HG03439 (cell line): ENCODE measurements at regions not wholly inside any gene's neighbourhood (a gene's known extent, or its start where the extent isn't known, plus 50 kb on each side); places are given as distances from the start of the nearest gene placed in this dataset.

Experiments used
- ATAC-seq: cut with Tn5 transposase; IDR thresholded peaks from one replicate; pipeline ENCODE4 v1.9.1; 2021; ENCODE audit warnings: mild to moderate bottlenecking, moderate library complexity; ENCODE audit not compliant: unreplicated experiment

GRCh38 chr21:16011719-16012118, 281.9 kb downstream of the USP25 start:
- ATAC-seq, result no peak

DNA sequence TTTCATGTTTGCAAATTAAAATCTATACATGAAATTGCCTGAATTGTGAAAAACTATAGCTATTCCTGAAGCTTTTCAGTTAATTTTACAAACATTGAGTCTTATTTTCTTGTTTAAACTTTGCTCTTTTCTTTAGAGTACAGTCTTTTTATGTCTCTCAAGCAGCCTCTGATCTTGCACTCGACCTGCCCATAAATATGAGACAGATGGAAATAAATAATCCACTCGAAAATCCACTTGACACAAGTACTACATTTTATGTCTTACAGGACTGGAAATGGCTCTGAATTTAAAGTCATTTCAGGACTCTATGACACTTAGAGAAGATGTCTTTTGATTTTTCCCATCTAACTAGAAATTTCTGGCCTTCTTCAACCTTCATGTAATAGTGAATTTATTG, 283.8 kb downstream of the USP25 start:
- no peak for ATAC-seq

DNA sequence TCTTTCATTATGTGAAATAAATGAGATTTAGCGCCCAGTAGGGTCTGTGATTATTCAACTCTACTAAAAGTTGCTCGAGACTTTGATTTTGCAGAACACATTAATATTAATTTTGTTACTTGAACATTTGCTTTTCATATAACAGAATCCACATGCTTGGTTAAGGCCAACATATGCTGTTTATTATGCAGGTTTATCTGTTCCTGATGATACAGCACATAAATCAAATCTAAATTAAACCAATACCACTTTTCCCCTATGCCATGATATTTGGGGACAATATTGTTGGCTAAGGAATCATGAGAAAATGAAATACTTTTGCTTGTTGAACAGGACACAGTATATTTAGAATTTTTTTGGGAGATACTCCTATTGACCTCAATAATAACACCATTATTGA, 291.1 kb downstream of the USP25 start:
- no peak for ATAC-seq

- no peak for ATAC-seq
Observed at GRCh38 chr21:16022116-16022515, 292.3 kb downstream of the USP25 start.

DNA sequence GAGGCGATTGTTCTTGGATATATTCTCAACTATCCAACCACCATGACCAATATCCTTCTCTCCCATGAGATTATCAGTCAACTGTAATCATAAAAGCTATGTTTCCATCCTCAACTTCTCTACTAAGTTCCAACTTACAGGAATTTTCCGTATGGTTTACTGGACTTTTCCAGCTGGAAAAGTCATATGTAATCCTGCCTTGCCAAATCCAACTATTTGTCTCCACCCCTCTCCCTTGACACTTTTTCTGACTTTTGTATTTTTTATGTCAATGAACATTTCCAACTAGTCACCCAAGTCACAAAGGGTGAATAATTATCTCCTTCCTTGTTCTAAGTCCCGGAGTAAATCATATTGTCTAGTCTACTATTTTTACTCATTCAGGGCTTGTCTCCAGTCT, 293.1 kb downstream of the USP25 start:
- no peak for ATAC-seq

- ATAC-seq, result no peak
Observed at GRCh38 chr21:16028142-16028541, 298.4 kb downstream of the USP25 start.

DNA sequence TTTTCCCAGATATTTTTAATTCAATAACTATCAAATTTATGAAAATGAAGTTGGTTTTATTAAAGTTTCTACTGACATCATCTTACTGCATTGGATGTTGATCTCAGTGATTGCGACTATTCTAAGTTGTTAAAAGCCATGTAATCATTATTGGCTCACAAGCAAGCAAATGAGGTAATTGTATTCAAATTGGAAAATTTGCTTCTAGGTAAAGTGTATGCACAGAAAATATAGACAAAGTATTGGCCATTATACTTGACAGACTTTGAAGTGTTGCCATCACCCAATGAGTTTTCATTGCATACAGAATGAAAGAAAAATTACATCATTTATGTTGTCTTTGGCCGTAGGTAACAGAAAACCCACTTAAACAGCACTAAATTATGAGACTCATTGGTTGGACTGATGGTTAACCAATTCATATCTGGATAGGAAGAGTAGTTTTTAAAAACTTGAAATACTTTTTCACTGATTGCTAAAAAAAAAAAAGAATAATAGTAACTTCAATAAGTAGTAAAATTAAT, 299.2 kb downstream of the USP25 start:
- no peak for ATAC-seq

DNA sequence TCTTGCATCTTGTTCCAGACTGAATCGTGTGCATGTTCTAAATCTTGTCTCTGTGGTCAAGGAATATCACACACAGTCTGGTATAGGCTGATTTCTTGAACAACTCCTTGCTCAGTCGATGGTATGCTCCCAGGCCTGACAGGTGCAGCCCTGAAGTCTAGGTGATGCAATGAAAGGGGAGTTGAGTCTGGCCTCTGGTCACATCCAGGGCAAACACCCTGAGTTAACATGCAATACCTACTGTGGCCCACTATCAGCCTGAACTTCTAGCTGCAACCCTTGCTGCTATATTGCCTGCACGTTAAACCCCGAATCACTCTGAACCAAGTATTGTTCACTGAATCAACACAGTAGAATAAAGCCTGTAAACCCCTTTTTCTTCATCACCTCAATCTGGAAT, 303.4 kb downstream of the USP25 start:
- ATAC-seq, result no peak

DNA sequence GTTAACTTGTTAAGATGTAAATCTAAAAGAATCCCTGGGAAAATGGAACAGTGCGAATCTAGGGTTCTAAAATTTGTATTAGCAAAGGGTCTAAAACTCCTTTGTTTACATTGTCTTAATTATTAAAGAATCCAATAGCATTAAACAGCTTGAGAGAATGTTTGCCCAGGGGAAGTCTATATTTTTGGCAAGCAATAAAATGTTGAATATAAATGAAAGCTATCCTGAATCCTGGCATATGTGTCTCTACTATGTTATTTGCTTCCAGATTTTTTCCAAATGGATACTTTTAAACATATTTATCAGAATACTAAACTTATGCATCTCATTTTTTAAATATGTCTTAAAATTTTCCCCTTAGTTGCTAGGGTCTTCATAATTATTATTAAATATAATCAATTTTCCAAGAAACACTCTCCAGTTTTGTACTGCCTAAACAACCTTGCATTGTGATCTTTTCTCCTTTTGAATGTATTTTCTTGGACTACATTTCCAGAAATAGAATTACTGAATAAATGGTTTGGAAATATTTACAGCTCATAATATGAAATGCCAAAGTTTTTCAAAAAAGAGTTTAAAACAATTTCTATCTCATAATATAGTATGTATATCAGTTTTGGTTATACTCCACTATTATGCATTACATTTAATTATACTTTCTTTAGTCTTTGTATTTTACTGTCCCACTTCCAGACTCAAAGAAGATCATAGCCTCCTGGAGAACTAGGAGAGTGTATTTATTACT, 304.8 kb downstream of the USP25 start:
- ATAC-seq, result no peak

DNA sequence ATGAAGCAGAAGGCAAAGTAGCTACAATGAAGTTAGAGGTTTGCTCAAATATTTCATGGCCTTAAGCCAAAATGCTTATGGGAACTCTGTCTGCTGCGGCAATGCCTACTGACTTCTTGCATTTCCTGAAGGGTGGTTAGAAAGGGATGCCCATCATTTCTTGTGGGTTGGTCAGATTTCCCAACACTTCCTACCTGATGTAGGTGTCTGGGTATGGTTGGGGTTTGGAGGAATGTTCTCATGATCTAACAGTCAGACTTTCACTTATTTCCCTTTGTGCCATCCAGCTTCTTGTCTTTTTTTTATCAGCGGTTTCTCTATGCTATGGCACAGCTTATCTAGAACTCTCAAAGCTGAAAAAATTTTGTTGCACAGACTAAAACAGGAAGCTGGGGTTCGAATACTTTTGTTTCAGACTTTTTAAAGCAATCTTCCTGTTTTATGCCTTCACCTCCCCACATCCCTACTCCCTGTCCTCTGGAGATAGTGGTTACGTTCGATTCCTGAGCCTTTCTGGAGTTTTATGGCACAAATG, 307.7 kb downstream of the USP25 start:
- ATAC-seq, result no peak

GRCh38 chr21:16040601-16041000, 310.8 kb downstream of the USP25 start:
- no peak for ATAC-seq

GRCh38 chr21:16044676-16045075, 314.9 kb downstream of the USP25 start:
- ATAC-seq, result no peak

DNA sequence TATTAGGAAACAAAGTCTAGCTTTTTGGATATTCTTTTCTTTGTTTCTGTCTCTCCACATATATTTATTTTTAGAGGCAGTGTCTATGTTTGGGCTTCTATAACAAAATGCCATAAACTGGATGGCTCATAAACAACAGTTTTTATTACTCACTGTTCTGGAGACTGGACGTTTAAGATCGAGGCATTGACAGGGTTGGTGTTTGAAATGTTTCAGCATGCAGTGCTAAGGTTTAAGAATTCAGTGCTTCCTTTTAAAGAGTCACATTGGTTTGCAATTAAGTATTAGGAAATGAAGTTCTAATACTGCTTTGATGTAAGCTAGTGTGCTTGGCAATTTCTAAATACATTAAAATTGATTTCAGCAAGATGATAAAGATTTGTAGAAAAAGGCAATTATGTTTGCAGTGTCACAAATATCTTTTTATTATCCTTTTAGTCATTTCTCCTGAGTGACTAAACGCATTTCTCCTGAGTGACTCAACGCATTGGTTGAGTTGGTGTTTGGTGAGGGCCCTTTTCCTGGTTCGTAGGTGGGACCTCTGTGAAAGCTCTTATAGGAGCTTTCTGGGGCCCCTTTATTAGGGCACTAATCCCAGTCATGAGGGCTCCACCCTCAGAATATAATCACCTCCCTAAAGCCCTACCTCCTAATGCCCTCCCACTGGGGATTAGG, 317.0 kb downstream of the USP25 start:
- no peak for ATAC-seq

- ATAC-seq, result no peak
Observed at GRCh38 chr21:16047904-16048303, 318.1 kb downstream of the USP25 start.

- ATAC-seq, result no peak
Observed at GRCh38 chr21:16055014-16055413, 325.2 kb downstream of the USP25 start.

- no peak for ATAC-seq
Observed at GRCh38 chr21:16058896-16059295, 329.1 kb downstream of the USP25 start.

- no peak for ATAC-seq
Observed at GRCh38 chr21:16059981-16060380, 330.2 kb downstream of the USP25 start.

DNA sequence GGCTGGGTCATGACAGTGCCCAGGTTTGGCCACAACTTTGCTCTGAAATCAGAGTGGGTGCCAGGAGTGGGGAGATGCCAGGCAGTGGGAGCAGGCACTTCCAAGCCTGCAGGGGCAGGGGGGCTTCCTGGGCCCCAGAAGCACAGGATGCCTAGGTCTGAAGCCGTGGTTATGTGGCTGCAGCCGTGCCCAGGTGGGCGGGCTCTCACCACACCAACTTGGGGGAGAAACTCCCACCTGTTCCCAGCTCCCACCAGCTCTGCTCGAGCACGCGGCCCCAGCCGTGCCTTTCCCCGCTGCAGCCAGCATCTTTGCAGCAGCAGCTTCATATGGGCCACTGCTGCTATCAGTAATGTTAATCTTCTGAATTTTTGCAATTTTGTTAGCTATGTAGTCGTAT, 331.4 kb downstream of the USP25 start:
- ATAC-seq, result no peak

GRCh38 chr21:16069178-16070112, 339.7 kb downstream of the USP25 start:
- ATAC-seq, result no peak

DNA sequence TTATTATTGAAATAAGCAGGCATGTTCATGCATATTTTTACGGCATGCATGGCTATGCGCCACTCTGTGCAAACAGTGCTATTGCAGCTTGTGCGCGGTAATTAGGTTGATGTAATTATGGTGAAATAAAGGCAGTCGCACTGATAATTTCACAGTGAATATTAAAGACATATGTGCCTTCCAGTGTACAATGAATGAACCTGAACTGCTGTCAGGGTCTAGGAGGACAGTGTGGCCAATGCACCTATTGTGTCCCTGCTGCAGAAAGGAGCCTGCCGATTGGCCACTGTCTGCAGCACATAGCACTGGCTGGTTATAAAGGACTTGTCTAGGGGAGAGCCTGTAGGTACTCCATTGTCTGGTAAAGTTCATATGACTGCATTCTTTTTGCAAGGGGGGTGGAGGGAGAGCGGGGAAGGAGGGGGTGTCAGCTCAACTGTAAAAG, 340.4 kb downstream of the USP25 start:
- no peak for ATAC-seq

DNA sequence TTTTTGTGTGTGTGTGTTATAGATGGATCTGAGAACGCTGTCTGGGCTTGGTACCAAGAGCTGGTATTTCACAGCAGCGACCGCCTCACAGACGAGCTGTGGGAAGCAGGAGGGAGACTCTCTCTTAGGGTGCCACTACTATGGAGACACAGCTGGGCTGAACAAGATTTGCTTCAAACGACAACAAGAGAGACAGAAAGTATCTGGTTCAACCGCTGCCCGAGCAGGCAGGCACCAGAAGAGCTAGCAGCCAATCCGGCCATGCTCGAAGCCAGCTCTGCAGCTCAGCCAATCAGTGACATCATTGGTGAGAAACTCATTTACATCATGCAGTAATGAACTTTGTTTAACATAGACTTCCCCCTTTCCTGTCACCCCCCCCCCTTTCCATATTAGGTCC, 341.3 kb downstream of the USP25 start:
- no peak for ATAC-seq
